Keratinocyte (primary cell): ENCODE measurements at regions not wholly inside any gene's neighbourhood (a gene's known extent, or its start where the extent isn't known, plus 50 kb on each side); places are given as distances from the start of the nearest gene placed in this dataset.

Experiments used
- EZH2 ChIP-seq: IDR thresholded peaks from one replicate; pipeline ENCODE4 v1.6.1; 2012; ENCODE audit warnings: inconsistent platforms, mild to moderate bottlenecking, low read length, moderate library complexity
- TF ChIP-seq, protein P1 (sequence below), 3 experiments: IDR thresholded peaks in 1 of 3; conservative IDR thresholded peaks in 1 of 3; optimal IDR thresholded peaks in 1 of 3; 2 replicates in 2 of 3; 3 replicates in 1 of 3; pipeline versions ENCODE3 to v1.5.1; 2011; ENCODE audit warnings: low read length in 3 of 3, mild to moderate bottlenecking in 3 of 3, moderate library complexity in 2 of 3, control low read depth in 1 of 3, inconsistent platforms in 1 of 3; ENCODE audit not compliant: insufficient read depth in 2 of 3; ENCODE audit errors: extremely low read depth in 1 of 3

GRCh38 chr1:78240191-78240590, 194.4 kb downstream of the GIPC2 start:
- TF ChIP-seq, protein P1, sequence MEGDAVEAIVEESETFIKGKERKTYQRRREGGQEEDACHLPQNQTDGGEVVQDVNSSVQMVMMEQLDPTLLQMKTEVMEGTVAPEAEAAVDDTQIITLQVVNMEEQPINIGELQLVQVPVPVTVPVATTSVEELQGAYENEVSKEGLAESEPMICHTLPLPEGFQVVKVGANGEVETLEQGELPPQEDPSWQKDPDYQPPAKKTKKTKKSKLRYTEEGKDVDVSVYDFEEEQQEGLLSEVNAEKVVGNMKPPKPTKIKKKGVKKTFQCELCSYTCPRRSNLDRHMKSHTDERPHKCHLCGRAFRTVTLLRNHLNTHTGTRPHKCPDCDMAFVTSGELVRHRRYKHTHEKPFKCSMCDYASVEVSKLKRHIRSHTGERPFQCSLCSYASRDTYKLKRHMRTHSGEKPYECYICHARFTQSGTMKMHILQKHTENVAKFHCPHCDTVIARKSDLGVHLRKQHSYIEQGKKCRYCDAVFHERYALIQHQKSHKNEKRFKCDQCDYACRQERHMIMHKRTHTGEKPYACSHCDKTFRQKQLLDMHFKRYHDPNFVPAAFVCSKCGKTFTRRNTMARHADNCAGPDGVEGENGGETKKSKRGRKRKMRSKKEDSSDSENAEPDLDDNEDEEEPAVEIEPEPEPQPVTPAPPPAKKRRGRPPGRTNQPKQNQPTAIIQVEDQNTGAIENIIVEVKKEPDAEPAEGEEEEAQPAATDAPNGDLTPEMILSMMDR (optimal IDR thresholded peaks at IDR 0.05 in 1 of 3, IDR thresholded peaks at IDR 0.05 in 1 of 3, conservative IDR thresholded peaks at IDR 0.05 in 1 of 3; ENCODE audit: extremely low read depth in 1 of 3, insufficient read depth in 2 of 3, low read length in 3 of 3) = no peak
- no peak for TF ChIP-seq EZH2
